OCI-LY7 (cell line): ENCODE measurements at regions not wholly inside any gene's neighbourhood (a gene's known extent, or its start where the extent isn't known, plus 50 kb on each side); places are given as distances from the start of the nearest gene placed in this dataset.

Experiments used
- BruUV-seq: library from RNA; stranded (reverse); fragments of 400-500 nt; replicated peaks from 2 replicates; lab custom pipeline; 2021; lab: Mats Ljungman, UMichigan
- CTCF ChIA-PET: fragments of 300-600 bp; sonication (Branson Sonifier 250); formaldehyde crosslinking; loops from one replicate; lab custom pipeline; 2022; ENCODE audit warnings: antibody characterized with exemption; ENCODE audit not compliant: unreplicated experiment; lab: Charles Lee
- POLR2A ChIA-PET: fragments of 300-600 bp; sonication (Branson Sonifier 250); formaldehyde crosslinking; loops from one replicate; lab custom pipeline; 2022; ENCODE audit warnings: antibody characterized with exemption; lab: Charles Lee
- DNase-seq: peaks from one replicate; pipeline ENCODE4 v3.0.0-alpha.2; 2015; ENCODE audit warnings: low spot score
- H2AFZ ChIP-seq: fragments of 200-600 bp; sonication (generic), shearing (Covaris generic); 2 replicates; pipeline ENCODE4 v1.6.1; 2014; ENCODE audit warnings: mild to moderate bottlenecking, antibody characterized with exemption, low read length, moderate library complexity
- H3K27ac ChIP-seq: fragments of 200-600 bp; sonication (generic); 2 replicates; pipeline ENCODE4 v1.5.1; 2014; ENCODE audit warnings: mixed run types, low read depth, mild to moderate bottlenecking, moderate library complexity, low read length, inconsistent platforms; ENCODE audit not compliant: poor library complexity, severe bottlenecking
- H3K36me3 ChIP-seq: fragments of 200-600 bp; sonication (generic); 2 replicates; pipeline ENCODE4 v1.6.1; 2014; ENCODE audit warnings: mild to moderate bottlenecking, antibody characterized with exemption, low read length, moderate library complexity, mixed read lengths; ENCODE audit not compliant: insufficient read depth
- H3K4me1 ChIP-seq: fragments of 200-600 bp; sonication (generic); 2 replicates; pipeline ENCODE4 v1.5.1; 2014; ENCODE audit warnings: mild to moderate bottlenecking, low read length; ENCODE audit not compliant: insufficient read depth, poor library complexity, severe bottlenecking
- H3K4me2 ChIP-seq: fragments of 200-600 bp; sonication (generic); 2 replicates; pipeline ENCODE4 v1.6.1; 2014; ENCODE audit warnings: mild to moderate bottlenecking, low read length
- H3K4me3 ChIP-seq: fragments of 200-600 bp; sonication (generic); 2 replicates; pipeline ENCODE4 v1.5.1; 2014; ENCODE audit warnings: mild to moderate bottlenecking, low read depth, low read length; ENCODE audit not compliant: poor library complexity, severe bottlenecking
- H3K79me2 ChIP-seq: fragments of 200-600 bp; sonication (generic); 2 replicates; pipeline ENCODE4 v1.6.1; 2016; ENCODE audit warnings: low read depth, mild to moderate bottlenecking, low read length, moderate library complexity, mixed read lengths; ENCODE audit not compliant: insufficient read depth
- H3K9me2 ChIP-seq: fragments of 200-600 bp; sonication (generic); 2 replicates; pipeline ENCODE4 v1.6.1; 2016; ENCODE audit warnings: mild to moderate bottlenecking, low read length, mixed read lengths; ENCODE audit not compliant: insufficient read depth
- H3K9me3 ChIP-seq: fragments of 200-600 bp; sonication (generic); 2 replicates; pipeline ENCODE4 v1.6.1; 2014; ENCODE audit warnings: mild to moderate bottlenecking, mixed run types, low read length, mixed read lengths
- H4K20me1 ChIP-seq: fragments of 200-600 bp; sonication (generic); 2 replicates; pipeline ENCODE4 v1.6.1; 2014; ENCODE audit warnings: mild to moderate bottlenecking, antibody characterized with exemption, low read length, moderate library complexity, mixed read lengths; ENCODE audit not compliant: insufficient read depth
- EZH2phosphoT487 ChIP-seq: fragments of 200-600 bp; sonication (generic); IDR thresholded peaks from 2 replicates; pipeline ENCODE4 v1.6.1; 2018; ENCODE audit warnings: low read depth, borderline replicate concordance, mild to moderate bottlenecking, mixed run types, antibody characterized with exemption, low read length, moderate library complexity, mixed read lengths
- intact Hi-C: fragments of 100-400 bp; cut with micrococcal nuclease; formaldehyde crosslinking; loops from one replicate; pipeline ENCODE4 v1.10.0; 2022; ENCODE audit not compliant: unreplicated experiment
- TF ChIP-seq, protein P1 (sequence below): fragments of 200-600 bp; sonication (generic); conservative IDR thresholded peaks from 2 replicates; pipeline ENCODE4 v1.5.1; 2014; ENCODE audit warnings: mild to moderate bottlenecking, antibody characterized with exemption, low read length, moderate library complexity, mixed read lengths

DNA sequence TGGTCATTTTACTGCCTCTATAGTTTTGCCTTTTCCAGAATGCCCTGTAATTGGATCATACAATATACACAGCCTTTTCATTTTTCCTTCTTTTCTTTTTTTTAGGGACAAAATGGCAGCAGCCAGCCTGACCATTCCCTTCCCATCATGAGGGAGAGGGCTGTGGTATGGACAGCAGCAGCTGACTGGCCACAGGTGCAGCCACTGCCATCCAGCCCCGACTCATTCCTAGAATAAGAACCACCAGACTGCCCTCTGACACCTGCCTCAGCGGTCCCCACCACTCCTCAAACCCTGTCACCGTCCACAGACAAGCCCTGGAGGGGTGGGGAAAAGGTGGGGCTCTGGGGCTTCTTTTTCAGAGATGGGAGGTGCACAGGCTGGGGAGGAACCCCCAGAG is 92.8 kb downstream of the EPDR1 start:
- POLR2A ChIA-PET: no interaction called here
- no peaks in the 10 kb centered on the region for H3K36me3 ChIP-seq
- TF ChIP-seq, protein P1, sequence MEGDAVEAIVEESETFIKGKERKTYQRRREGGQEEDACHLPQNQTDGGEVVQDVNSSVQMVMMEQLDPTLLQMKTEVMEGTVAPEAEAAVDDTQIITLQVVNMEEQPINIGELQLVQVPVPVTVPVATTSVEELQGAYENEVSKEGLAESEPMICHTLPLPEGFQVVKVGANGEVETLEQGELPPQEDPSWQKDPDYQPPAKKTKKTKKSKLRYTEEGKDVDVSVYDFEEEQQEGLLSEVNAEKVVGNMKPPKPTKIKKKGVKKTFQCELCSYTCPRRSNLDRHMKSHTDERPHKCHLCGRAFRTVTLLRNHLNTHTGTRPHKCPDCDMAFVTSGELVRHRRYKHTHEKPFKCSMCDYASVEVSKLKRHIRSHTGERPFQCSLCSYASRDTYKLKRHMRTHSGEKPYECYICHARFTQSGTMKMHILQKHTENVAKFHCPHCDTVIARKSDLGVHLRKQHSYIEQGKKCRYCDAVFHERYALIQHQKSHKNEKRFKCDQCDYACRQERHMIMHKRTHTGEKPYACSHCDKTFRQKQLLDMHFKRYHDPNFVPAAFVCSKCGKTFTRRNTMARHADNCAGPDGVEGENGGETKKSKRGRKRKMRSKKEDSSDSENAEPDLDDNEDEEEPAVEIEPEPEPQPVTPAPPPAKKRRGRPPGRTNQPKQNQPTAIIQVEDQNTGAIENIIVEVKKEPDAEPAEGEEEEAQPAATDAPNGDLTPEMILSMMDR: no peak
- TF ChIP-seq EZH2phosphoT487: no peak
- DNase-seq: no peak
- CTCF ChIA-PET: no interaction called here
- H3K4me1 ChIP-seq: no peaks in the 10 kb centered on the region
- H3K4me3 ChIP-seq: no peak overlapping the region
- H3K9me2 ChIP-seq: no peaks in the 10 kb centered on the region
- H3K27ac ChIP-seq: no peak overlapping the region
- H2AFZ ChIP-seq: no peak overlapping the region
- intact Hi-C loops: no loop called here
- no peak overlapping the region for H3K4me2 ChIP-seq
- no peaks in the 10 kb centered on the region for H3K79me2 ChIP-seq
- no TSS peak for BruUV-seq
- peaks cover 9% of the 10 kb centered on the region; the same call in 1 of the 2 replicates for H3K9me3 ChIP-seq
- no peaks in the 10 kb centered on the region for H4K20me1 ChIP-seq

DNA sequence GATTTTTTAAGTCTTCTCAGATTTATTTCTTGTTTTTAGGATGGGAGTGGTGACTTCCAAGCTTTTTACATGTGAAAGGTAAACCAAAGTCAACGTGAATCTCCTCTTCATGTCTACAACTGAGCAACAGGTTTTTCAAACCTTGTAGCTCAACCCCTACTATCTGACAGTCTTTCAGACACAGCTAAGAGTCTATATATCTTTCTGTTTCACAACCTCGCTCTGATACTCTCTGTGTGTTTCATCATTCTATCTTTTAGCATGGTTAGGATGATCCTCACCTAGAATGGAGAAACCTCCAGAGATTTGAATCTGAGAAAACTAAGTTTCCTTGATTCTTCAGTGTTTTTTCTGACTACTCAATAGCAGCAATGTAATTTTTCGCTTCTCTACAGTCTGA is 96.1 kb downstream of the EPDR1 start:
- no TSS peak for BruUV-seq
- H3K4me3 ChIP-seq: no peak overlapping the region
- no peaks in the 10 kb centered on the region for H4K20me1 ChIP-seq
- TF ChIP-seq, protein P1: no peak
- TF ChIP-seq EZH2phosphoT487: no peak
- H3K4me1 ChIP-seq: no peaks in the 10 kb centered on the region
- POLR2A ChIA-PET: no interaction called here
- no peaks in the 10 kb centered on the region for H3K9me3 ChIP-seq
- no peaks in the 10 kb centered on the region for H3K79me2 ChIP-seq
- H3K9me2 ChIP-seq: no peaks in the 10 kb centered on the region
- intact Hi-C loops: no loop called here
- CTCF ChIA-PET: no interaction called here
- H3K27ac ChIP-seq: no peak overlapping the region
- H3K36me3 ChIP-seq: no peaks in the 10 kb centered on the region
- no peak overlapping the region for H3K4me2 ChIP-seq
- no peak for DNase-seq
- no peak overlapping the region for H2AFZ ChIP-seq

DNA sequence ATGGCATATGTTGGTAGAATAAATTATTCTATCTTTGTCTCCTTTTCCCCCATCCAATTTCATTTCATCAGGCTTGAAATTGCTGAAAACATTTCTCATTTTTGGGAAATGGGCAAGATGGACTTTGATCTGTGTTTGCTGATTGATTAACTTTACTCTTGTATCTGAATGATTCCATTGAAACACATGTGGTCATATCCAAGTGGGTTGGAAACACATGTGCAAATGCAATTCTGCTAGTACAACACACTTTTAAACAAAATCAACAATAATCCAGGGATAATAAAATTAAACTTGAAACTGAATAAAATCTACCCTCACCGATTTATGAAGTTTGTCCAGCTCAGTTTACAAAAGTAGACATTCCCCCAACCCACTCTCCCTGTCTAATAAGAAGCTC is 96.9 kb downstream of the EPDR1 start:
- no peak for DNase-seq
- intact Hi-C loops: no loop called here
- Histone ChIP-seq H3K4me1 (no peaks in the 10 kb centered on the region), H3K27ac (no peak overlapping the region), H3K79me2 (no peaks in the 10 kb centered on the region), H3K4me2 (no peak overlapping the region), H2AFZ (no peak overlapping the region), H3K4me3 (no peak overlapping the region), H4K20me1 (no peaks in the 10 kb centered on the region), H3K36me3 (no peaks in the 10 kb centered on the region), H3K9me2 (no peaks in the 10 kb centered on the region), H3K9me3 (no peaks in the 10 kb centered on the region)
- POLR2A ChIA-PET: no interaction called here
- no TSS peak for BruUV-seq
- CTCF ChIA-PET: no interaction called here
- TF ChIP-seq, protein P1: no peak
- TF ChIP-seq EZH2phosphoT487: no peak
